ENCODE measurements at regions not wholly inside any gene's neighbourhood (a gene's known extent, or its start where the extent isn't known, plus 50 kb on each side); places are given as distances from the start of the nearest gene placed in this dataset.
A peak's percentile ranks its signal among the peaks of the same experiment; 100 is the strongest.
"Not testable (repeated sequence)": the region's sequence is repeated elsewhere in the genome, so short reads cannot be mapped to it uniquely, and the experiment has no call there.

GRCh38 chr3:104214937-104215336, 1151.8 kb upstream of the ALCAM start:
- in situ Hi-C loops (cut with HindIII; ENCODE audit: low pct_ligation_motif_present, low pct_unique_long_range_greater_than_20kb, low sequenced_read_pairs), result no loop called here
- DNase-seq, result no peak

- in situ Hi-C loops (cut with HindIII; ENCODE audit: low pct_ligation_motif_present, low pct_unique_long_range_greater_than_20kb, low sequenced_read_pairs); DNase-seq: not testable (repeated sequence)
Observed at GRCh38 chr3:104219046-104219445, 1147.7 kb upstream of the ALCAM start.

GRCh38 chr3:104234442-104235194, 1132.1 kb upstream of the ALCAM start:
- in situ Hi-C loops (cut with HindIII; ENCODE audit: low pct_ligation_motif_present, low pct_unique_long_range_greater_than_20kb, low sequenced_read_pairs), result no loop called here
- no peak for DNase-seq

GRCh38 chr3:104244680-104245220, 1122.0 kb upstream of the ALCAM start:
- in situ Hi-C loops (cut with HindIII; ENCODE audit: low pct_ligation_motif_present, low pct_unique_long_range_greater_than_20kb, low sequenced_read_pairs), result no loop called here
- no peak for DNase-seq

GRCh38 chr3:104245261-104245660, 1121.4 kb upstream of the ALCAM start:
- in situ Hi-C loops (cut with HindIII; ENCODE audit: low pct_ligation_motif_present, low pct_unique_long_range_greater_than_20kb, low sequenced_read_pairs), result no loop called here

GRCh38 chr3:104245981-104246380, 1120.7 kb upstream of the ALCAM start:
- in situ Hi-C loops (cut with HindIII; ENCODE audit: low pct_ligation_motif_present, low pct_unique_long_range_greater_than_20kb, low sequenced_read_pairs), result no loop called here
- no peak for DNase-seq

More at GRCh38 chr3:104245261-104245660, 1121.4 kb upstream of the ALCAM start:
- DNase-seq, result no peak

- no peak for DNase-seq
- in situ Hi-C loops (cut with HindIII; ENCODE audit: low pct_ligation_motif_present, low pct_unique_long_range_greater_than_20kb, low sequenced_read_pairs), result no loop called here
Observed at GRCh38 chr3:104257486-104257885, 1109.2 kb upstream of the ALCAM start.

GRCh38 chr3:104263477-104263876, 1103.2 kb upstream of the ALCAM start:
- DNase-seq, result no peak
- in situ Hi-C loops (cut with HindIII; ENCODE audit: low pct_ligation_motif_present, low pct_unique_long_range_greater_than_20kb, low sequenced_read_pairs), result no loop called here

GRCh38 chr3:104266219-104266618, 1100.5 kb upstream of the ALCAM start:
- in situ Hi-C loops (cut with HindIII; ENCODE audit: low pct_ligation_motif_present, low pct_unique_long_range_greater_than_20kb, low sequenced_read_pairs); DNase-seq: not testable (repeated sequence)

- DNase-seq, result no peak
- in situ Hi-C loops (cut with HindIII; ENCODE audit: low pct_ligation_motif_present, low pct_unique_long_range_greater_than_20kb, low sequenced_read_pairs), result no loop called here
Observed at GRCh38 chr3:104269771-104270170, 1096.9 kb upstream of the ALCAM start.

GRCh38 chr3:104273046-104273649, 1093.6 kb upstream of the ALCAM start:
- DNase-seq, result peak; percentile 57
- in situ Hi-C loops (cut with HindIII; ENCODE audit: low pct_ligation_motif_present, low pct_unique_long_range_greater_than_20kb, low sequenced_read_pairs), result no loop called here

GRCh38 chr3:104275199-104275598, 1091.5 kb upstream of the ALCAM start:
- no peak for DNase-seq
- in situ Hi-C loops (cut with HindIII; ENCODE audit: low pct_ligation_motif_present, low pct_unique_long_range_greater_than_20kb, low sequenced_read_pairs), result no loop called here

GRCh38 chr3:104279617-104280016, 1087.1 kb upstream of the ALCAM start:
- in situ Hi-C loops (cut with HindIII; ENCODE audit: low pct_ligation_motif_present, low pct_unique_long_range_greater_than_20kb, low sequenced_read_pairs), result no loop called here
- peak; percentile 76 for DNase-seq

GRCh38 chr3:104281713-104282112, 1085.0 kb upstream of the ALCAM start:
- in situ Hi-C loops (cut with HindIII; ENCODE audit: low pct_ligation_motif_present, low pct_unique_long_range_greater_than_20kb, low sequenced_read_pairs), result no loop called here
- no peak for DNase-seq

GRCh38 chr3:104286645-104287044, 1080.1 kb upstream of the ALCAM start:
- no peak for DNase-seq
- in situ Hi-C loops (cut with HindIII; ENCODE audit: low pct_ligation_motif_present, low pct_unique_long_range_greater_than_20kb, low sequenced_read_pairs), result no loop called here

GRCh38 chr3:104291437-104291851, 1075.3 kb upstream of the ALCAM start:
- in situ Hi-C loops (cut with HindIII; ENCODE audit: low pct_ligation_motif_present, low pct_unique_long_range_greater_than_20kb, low sequenced_read_pairs), result no loop called here
- peak; percentile 9 for DNase-seq

- DNase-seq, result no peak
- in situ Hi-C loops (cut with HindIII; ENCODE audit: low pct_ligation_motif_present, low pct_unique_long_range_greater_than_20kb, low sequenced_read_pairs), result no loop called here
Observed at GRCh38 chr3:104291878-104292277, 1074.8 kb upstream of the ALCAM start.

GRCh38 chr3:104297617-104298016, 1069.1 kb upstream of the ALCAM start:
- in situ Hi-C loops (cut with HindIII; ENCODE audit: low pct_ligation_motif_present, low pct_unique_long_range_greater_than_20kb, low sequenced_read_pairs), result no loop called here

GRCh38 chr3:104298662-104299061, 1068.0 kb upstream of the ALCAM start:
- in situ Hi-C loops (cut with HindIII; ENCODE audit: low pct_ligation_motif_present, low pct_unique_long_range_greater_than_20kb, low sequenced_read_pairs), result no loop called here
- no peak for DNase-seq

More at GRCh38 chr3:104297617-104298016, 1069.1 kb upstream of the ALCAM start:
- no peak for DNase-seq

- in situ Hi-C loops (cut with HindIII; ENCODE audit: low pct_ligation_motif_present, low pct_unique_long_range_greater_than_20kb, low sequenced_read_pairs), result no loop called here
- DNase-seq, result no peak
Observed at GRCh38 chr3:104316118-104316517, 1050.6 kb upstream of the ALCAM start.
